ENCODE measurements at regions not wholly inside any gene's neighbourhood (a gene's known extent, or its start where the extent isn't known, plus 50 kb on each side); places are given as distances from the start of the nearest gene placed in this dataset.
"Not testable (repeated sequence)": the region's sequence is repeated elsewhere in the genome, so short reads cannot be mapped to it uniquely, and the experiment has no call there.

DNA sequence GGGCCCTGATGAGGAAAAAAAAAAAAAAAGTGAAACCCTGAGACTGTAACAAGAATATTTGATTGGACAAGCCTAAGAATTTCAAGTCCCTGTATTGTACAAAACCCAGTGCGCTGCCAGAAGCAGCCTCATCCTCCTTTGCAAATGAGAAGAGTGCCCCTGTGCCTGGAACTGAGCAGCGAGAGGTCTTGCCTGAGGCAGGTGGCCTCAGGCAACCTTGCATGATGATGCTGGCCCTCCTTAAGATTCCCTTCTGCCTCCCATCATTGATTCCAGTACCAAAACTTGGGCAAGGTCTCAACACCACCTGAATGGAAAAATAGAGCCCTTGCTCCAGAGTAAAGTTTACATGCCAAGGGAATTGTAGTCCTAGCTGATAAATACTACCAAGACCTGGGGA is 129.6 kb upstream of the RAB4A start:
- DNase-seq, result no peak

- DNase-seq, result no peak
Observed at GRCh38 chr1:229141689-229142377, 129.1 kb upstream of the RAB4A start.

DNA sequence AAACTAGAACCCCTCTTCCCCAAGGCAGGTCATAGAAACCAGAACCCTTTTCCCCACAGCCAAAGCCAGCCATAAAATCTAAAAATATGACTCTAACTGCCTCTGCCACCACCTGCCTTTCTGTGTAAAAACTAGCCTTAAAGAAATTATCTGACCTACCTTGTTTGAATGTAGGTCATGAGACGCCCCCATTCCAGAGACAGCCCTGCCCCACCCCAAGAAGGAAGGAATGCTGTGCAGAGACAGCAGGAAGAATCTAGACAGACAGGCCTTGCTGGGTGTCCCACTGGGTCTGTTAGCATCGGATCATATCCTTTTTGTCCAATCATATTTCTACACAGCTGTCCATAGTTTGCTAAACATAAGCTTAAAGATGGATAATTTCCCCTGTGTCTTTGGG is 128.4 kb upstream of the RAB4A start:
- DNase-seq, result no peak

DNA sequence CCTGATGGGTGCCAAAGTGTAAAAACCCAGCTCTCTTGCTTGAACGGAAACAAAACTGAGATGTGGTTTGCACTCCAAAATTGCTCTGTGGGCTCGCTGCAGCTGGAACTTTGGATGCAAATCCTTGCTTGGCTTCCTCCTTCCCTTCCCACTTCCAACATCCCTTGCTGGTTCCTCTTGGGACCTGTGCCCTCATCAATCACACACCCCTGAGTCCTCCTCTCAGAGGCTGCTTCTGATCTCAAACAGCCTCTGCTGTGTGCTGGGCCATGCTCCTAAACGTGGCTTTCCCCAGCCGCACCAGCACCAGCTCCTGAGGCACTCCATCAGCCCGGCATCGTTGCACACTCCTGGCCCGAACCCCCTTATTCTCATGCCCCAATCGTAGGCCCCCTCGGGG is 124.3 kb upstream of the RAB4A start:
- DNase-seq, result no peak

- no peak for DNase-seq
Observed at GRCh38 chr1:229147072-229147471, 123.8 kb upstream of the RAB4A start.

DNA sequence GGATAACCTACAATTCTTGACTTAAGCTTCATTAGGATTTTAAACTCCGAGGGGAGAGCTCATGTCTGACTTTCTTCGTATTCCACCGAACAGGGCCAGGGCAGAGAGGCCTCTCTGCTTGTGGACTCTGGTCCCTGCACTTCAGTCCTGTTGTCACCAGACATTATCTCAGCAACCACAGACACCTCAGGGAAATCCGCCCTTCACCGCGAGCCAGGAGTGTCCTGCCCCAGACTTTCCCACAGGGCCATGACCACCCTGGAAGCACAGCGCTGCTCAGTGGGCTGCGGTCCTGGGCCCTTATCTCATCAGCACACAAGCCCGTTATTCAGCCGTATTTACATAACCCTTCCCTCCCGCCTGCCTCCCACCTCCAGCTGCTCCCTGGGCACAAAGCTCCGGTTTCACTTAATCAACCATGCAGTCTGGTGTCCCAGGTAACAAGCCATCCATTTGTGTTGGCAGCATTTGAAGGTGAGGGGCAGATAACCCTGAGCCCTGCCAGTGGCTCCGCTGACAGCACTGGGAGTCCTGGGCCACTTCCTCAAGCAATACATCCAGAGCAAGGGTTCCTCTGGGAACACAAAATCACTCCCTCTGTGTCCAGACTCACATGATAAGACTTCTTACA is 122.8 kb upstream of the RAB4A start:
- peak; percentile 94 for DNase-seq

- no peak for DNase-seq
Observed at GRCh38 chr1:229148743-229149142, 122.2 kb upstream of the RAB4A start.

GRCh38 chr1:229149435-229149834 is 121.5 kb upstream of the RAB4A start:
- DNase-seq, result no peak

DNA sequence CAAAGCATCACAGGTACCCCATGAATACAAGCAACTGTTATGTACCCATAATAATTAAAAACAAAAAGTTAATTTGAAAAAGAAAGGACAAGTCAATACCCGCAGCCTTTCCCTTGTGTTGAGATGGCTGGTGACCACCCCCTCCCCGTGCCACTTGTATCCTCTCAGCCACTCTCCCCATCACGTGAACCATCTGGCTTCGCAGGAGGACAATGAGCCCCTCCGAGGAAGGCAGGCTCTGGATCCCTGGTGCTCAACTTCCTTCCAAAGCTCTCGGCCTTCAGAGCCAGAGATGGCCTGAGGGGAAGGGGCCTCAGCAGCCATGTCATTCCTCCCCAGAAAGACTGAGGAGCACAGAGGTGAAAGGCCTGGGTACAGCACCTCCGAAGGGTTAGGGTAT is 120.4 kb upstream of the RAB4A start:
- DNase-seq, result no peak

DNA sequence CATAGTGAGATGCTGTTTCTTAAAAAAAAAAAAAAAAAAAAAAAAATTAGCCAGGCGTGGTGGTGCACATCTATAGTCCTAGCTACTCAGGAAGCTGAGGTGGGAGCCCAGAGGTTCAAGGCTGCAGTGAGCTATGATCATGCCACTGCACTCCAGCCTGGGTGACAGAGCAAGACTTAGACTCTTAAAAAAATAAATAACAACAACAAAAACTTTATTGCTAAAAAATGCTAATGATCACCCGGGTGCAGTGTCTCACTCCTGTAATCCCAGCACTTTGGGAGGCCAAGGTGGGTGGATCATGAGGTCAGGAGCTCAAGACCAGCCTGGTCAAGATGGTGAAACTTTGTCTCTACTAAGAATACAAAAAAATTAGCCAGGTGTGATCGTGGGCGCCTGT is 119.5 kb upstream of the RAB4A start:
- not testable (repeated sequence) for DNase-seq

DNA sequence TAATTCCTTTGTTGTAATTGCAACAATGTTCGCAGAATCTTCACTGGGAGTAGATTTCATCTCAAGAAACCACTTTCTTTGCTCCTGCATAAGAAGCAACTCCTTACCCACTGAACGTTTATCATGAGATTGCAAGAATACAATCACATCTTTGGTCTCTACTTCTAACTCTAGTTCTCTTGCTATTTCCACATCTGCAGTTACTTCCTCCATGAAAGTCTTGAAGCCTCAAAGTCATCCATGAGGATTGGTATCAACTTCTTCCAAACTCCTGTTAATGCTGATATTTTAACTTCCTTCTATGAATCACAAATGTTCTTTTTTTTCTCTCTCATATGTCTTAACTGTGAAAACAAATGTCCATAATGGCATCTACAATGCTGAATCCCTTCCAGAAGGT is 118.6 kb upstream of the RAB4A start:
- DNase-seq, result no peak

DNA sequence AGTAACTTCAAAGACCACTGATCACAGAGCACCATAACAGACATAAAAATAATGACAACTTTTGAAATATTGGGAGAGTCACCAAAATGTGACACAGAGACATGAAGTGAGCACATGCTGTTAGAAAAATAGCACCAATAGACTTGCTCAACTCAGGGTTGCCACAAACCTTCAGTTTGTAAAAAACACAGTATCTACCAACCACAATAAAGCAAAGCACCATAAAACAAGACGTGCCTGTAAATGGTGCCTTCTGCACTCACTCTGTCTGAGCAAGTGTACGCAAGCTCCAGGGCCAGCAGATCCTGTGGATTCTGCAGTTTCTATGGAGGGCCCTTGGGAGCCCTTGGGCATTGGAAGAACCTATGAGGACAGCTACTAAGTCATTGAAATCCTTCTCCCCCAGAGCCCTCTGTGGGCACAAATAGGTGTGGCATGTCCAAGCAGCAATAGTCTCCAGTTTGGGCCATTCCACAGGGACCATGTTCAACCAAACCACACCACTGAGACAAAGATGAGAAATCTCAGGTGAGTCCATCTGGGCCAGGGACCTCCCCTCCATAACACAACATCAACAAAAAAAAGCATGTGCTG is 116.9 kb upstream of the RAB4A start:
- DNase-seq, result no peak

DNA sequence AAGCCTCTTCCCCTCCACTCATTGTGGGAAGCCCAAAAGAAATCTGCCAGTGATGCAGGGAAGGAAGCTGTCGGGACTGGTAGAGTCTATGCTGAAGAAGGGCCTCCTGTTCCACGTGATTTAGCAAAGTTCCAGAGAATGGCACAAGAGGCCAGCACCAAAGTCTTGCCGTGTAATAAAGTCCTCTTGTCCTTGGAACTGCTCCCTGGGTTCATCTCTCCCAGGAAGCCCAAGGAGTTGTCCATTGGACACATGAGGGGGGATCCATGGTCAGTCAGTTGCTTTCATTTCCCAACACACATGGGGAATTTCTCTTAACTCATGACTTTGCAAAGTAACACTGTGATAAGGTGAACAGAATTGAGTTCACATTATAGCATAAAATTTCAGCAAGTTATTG is 116.1 kb upstream of the RAB4A start:
- no peak for DNase-seq

DNA sequence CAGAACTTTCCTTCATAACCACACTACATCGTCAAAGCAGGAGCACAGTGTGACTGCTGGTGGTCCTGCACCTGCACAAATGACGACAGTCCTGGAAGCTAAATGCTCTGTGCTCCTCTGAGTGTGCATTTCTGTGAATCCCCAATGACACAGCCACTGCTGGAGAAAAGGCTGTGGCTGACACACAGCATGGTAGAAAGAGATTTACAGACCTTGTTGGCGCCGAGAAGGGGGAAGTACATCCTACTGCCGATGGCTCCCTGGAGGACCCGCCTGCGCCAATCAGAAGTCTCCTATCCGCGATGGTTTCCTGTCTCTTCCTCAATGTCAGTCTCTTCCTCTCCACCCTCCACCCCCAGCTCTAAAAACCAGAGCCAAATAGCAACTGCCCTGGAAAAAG is 115.4 kb upstream of the RAB4A start:
- DNase-seq, result no peak

GRCh38 chr1:229156872-229157271 is 114.0 kb upstream of the RAB4A start:
- DNase-seq, result no peak

DNA sequence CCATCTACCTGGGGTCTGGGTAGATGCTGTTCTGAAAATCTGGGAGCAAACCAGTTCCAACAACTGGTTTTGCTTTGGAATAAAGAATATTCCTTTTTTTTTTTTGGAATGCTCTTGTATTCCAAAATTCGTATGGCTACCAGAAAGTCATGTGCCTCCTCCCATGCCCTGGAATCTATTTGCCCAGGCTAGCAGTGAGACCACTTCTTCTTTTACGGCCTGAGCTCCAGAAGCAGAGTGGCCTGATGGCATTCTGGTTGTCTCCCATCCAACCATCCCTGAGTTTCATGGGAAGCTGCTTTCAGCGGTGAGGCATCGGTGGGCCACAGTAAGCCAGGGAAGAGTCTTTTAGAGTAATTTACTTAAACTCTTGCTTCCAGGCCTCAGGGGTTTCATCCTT is 113.4 kb upstream of the RAB4A start:
- no peak for DNase-seq

GRCh38 chr1:229158341-229158921 is 112.5 kb upstream of the RAB4A start:
- DNase-seq, result no peak

- no peak for DNase-seq
Observed at GRCh38 chr1:229158927-229159326, 112.0 kb upstream of the RAB4A start.

DNA sequence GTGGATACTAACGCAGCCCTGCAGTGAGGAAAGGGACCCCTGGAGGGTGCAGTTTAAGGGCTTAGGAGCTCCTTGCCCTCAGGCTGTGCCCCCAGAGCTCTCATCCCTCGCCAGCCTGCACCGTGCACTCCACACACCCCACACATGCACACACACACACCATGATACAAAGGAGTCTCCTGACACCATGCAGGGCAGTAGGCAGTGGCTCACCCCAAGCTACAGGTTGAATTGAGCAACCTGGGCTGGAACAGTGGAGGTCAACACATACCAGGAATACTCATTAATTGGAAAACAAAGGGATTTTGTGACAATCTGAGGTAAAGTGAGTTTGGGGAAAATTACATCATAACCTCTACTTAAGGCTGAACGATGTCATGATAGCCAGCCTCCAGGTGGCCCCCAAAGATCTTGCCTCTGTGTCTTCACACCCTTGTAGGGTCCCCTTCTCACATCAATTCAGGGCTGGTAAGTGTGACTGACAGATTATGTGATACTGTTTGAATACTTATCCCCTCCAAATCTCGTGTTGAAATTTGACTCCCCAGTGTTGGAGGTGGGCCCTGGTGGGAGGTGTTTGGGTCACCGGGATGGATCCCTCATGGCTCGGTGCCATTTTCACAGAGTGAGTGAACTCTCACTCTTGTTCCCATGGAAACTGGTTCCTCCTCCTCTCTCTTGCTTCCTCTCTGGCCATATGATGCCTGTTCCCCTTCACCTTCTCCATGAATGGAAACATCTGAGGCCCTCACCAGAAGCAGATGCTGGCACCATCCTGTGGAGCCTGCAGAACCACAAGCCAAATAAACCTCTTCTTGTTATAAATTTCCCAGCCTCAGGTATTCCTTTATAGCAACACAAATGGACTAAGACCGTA is 111.0 kb upstream of the RAB4A start:
- peak; percentile 22 for DNase-seq

GRCh38 chr1:229161740-229162139 is 109.2 kb upstream of the RAB4A start:
- no peak for DNase-seq

- no peak for DNase-seq
Observed at GRCh38 chr1:229162825-229163515, 107.9 kb upstream of the RAB4A start.

DNA sequence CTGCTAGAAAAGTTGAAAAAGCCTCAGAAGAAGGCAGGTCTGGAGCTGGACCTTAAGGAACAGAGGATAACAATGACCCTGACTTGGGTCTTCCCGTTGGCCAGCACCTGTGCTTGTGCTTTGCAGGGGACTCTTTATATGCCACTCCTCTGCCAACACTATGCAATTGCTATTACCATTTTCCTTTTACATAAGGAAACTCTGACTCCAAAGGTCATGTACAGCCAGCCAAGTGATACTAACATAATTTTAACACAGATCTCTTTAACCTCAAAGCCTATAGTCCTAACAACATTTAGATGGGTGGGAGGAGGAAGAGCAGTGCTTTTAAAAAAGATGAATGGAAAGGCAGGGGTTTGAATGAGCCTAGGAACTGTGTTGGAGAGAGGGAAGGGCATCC is 106.6 kb upstream of the RAB4A start:
- DNase-seq, result no peak

Measured in NCI-H1092 treated with DMSO at 0.1 percent for 48 hours (cell line).